ENCODE measurements at regions not wholly inside any gene's neighbourhood (a gene's known extent, or its start where the extent isn't known, plus 50 kb on each side); places are given as distances from the start of the nearest gene placed in this dataset.

DNA sequence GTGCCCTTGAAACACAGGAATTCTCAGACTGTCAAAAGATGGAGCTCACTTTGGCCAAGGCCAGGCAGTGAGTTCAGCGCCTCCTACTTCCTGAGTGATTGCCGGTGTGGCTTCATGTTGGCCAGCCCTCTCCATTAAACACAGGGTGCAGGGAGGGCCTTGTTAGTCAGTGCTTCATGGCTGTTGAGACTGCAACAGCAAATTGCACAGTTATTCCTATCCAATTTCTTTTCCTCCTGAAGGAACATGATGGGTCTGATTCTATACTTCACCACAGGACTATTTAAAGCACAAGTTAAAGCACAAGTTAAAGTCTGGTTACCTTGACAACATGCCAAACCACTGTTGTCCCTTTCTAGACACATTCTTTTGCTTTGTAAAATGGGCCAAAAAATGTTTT is 156.6 kb downstream of the SIPA1L2 start:
- Histone ChIP-seq H3K4me2 (ENCODE audit: low read length) (no peak overlapping the region), H3K9me3 (ENCODE audit: control insufficient read depth, insufficient read depth, low read length) (no peaks in the 10 kb centered on the region)

DNA sequence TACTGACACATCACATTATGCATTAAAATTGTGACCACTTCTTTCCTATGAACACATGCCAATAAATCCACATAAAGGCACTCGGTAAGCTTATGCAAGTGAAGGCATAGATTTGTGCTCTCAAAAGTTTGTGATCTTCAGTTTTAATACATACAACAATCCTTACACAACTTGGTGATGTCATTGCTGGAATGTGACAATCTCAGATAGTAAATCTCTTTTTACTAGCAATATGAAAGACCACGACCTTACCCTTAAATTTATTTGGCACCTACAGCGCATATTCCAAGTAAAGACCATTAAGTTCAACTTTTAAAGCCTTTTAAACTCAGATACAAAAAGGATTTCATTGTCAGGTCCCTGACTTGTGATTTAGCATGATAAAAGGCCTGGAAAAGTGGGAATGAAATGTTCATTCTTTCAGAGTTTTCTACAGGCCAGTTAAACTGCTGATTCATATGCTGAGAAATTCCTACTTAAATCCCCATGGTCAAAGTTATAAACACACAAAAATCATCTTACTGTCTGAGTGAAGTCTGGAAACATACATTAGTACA is 157.4 kb downstream of the SIPA1L2 start:
- H4K20me1 ChIP-seq (ENCODE audit: control insufficient read depth, insufficient read depth, low read depth, low read length), result no peaks in the 10 kb centered on the region
- H3K27me3 ChIP-seq (ENCODE audit: control insufficient read depth, low read length), result no peaks in the 10 kb centered on the region
- no peaks in the 10 kb centered on the region for H3K9me2 ChIP-seq (replicated peaks; ENCODE audit: control insufficient read depth, low read length)
- no peak overlapping the region for H3K27ac ChIP-seq (ENCODE audit: low read depth, low read length)
- TF ChIP-seq EZH2phosphoT487 (IDR thresholded peaks at IDR 0.05; ENCODE audit: borderline replicate concordance, low read length), result no peak
- TF ChIP-seq, protein P1, sequence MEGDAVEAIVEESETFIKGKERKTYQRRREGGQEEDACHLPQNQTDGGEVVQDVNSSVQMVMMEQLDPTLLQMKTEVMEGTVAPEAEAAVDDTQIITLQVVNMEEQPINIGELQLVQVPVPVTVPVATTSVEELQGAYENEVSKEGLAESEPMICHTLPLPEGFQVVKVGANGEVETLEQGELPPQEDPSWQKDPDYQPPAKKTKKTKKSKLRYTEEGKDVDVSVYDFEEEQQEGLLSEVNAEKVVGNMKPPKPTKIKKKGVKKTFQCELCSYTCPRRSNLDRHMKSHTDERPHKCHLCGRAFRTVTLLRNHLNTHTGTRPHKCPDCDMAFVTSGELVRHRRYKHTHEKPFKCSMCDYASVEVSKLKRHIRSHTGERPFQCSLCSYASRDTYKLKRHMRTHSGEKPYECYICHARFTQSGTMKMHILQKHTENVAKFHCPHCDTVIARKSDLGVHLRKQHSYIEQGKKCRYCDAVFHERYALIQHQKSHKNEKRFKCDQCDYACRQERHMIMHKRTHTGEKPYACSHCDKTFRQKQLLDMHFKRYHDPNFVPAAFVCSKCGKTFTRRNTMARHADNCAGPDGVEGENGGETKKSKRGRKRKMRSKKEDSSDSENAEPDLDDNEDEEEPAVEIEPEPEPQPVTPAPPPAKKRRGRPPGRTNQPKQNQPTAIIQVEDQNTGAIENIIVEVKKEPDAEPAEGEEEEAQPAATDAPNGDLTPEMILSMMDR (IDR thresholded peaks at IDR 0.05; ENCODE audit: low read depth, low read length, poor library complexity, severe bottlenecking), result no peak
- no peak overlapping the region for H3K4me3 ChIP-seq (ENCODE audit: low read length)
- no peaks in the 10 kb centered on the region for H3K4me1 ChIP-seq (ENCODE audit: control insufficient read depth, low read length)
- no peaks in the 10 kb centered on the region for H3F3A ChIP-seq (ENCODE audit: control insufficient read depth, insufficient read depth)
- H3K4me2 ChIP-seq (ENCODE audit: low read length), result no peak overlapping the region
- no peaks in the 10 kb centered on the region for H3K79me2 ChIP-seq (ENCODE audit: control insufficient read depth, low read length)
- no peaks in the 10 kb centered on the region for H3K9me3 ChIP-seq (ENCODE audit: control insufficient read depth, insufficient read depth, low read length)
- H3K36me3 ChIP-seq (ENCODE audit: control insufficient read depth, low read length), result no peaks in the 10 kb centered on the region

More for the DNA sequence above, 156.6 kb downstream of the SIPA1L2 start:
- Histone ChIP-seq H3K27ac (ENCODE audit: low read depth, low read length) (no peak overlapping the region), H3F3A (ENCODE audit: control insufficient read depth, insufficient read depth) (no peaks in the 10 kb centered on the region), H4K20me1 (ENCODE audit: control insufficient read depth, insufficient read depth, low read depth, low read length) (no peaks in the 10 kb centered on the region), H3K4me3 (ENCODE audit: low read length) (no peak overlapping the region), H3K4me1 (ENCODE audit: control insufficient read depth, low read length) (no peaks in the 10 kb centered on the region), H3K9me2 (replicated peaks; ENCODE audit: control insufficient read depth, low read length) (no peaks in the 10 kb centered on the region), H3K27me3 (ENCODE audit: control insufficient read depth, low read length) (no peaks in the 10 kb centered on the region), H3K79me2 (ENCODE audit: control insufficient read depth, low read length) (no peaks in the 10 kb centered on the region), H3K36me3 (ENCODE audit: control insufficient read depth, low read length) (no peaks in the 10 kb centered on the region)
- TF ChIP-seq, protein P1 (IDR thresholded peaks at IDR 0.05; ENCODE audit: low read depth, low read length, poor library complexity, severe bottlenecking), result no peak
- no peak for TF ChIP-seq EZH2phosphoT487 (IDR thresholded peaks at IDR 0.05; ENCODE audit: borderline replicate concordance, low read length)

DNA sequence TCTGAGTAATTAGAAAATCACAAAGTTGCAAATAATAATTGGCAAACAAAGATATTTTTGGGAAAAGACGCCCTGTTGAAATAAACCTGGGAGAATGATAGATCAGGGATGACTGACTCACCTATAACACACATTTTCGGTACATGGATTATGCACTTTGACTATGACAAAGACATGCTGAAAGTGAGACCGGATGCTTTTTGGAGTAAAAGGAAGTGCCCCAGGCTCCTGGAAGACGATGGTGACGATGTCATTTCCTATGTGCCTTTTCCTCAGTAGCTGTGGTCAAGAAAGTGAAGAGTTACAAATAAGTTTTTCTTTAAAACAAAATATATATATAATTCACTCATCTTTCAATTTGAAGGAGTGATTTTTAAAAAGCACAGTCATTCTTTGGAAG is 158.7 kb downstream of the SIPA1L2 start:
- no peaks in the 10 kb centered on the region for H3K9me3 ChIP-seq (ENCODE audit: control insufficient read depth, insufficient read depth, low read length)
- TF ChIP-seq EZH2phosphoT487 (IDR thresholded peaks at IDR 0.05; ENCODE audit: borderline replicate concordance, low read length), result no peak
- TF ChIP-seq, protein P1 (IDR thresholded peaks at IDR 0.05; ENCODE audit: low read depth, low read length, poor library complexity, severe bottlenecking), result no peak
- no peaks in the 10 kb centered on the region for H3K79me2 ChIP-seq (ENCODE audit: control insufficient read depth, low read length)
- no peaks in the 10 kb centered on the region for H3K9me2 ChIP-seq (replicated peaks; ENCODE audit: control insufficient read depth, low read length)
- no peaks in the 10 kb centered on the region for H3F3A ChIP-seq (ENCODE audit: control insufficient read depth, insufficient read depth)
- H3K4me3 ChIP-seq (ENCODE audit: low read length), result no peak overlapping the region
- no peaks in the 10 kb centered on the region for H4K20me1 ChIP-seq (ENCODE audit: control insufficient read depth, insufficient read depth, low read depth, low read length)
- H3K27ac ChIP-seq (ENCODE audit: low read depth, low read length), result no peak overlapping the region
- no peaks in the 10 kb centered on the region for H3K4me1 ChIP-seq (ENCODE audit: control insufficient read depth, low read length)
- H3K4me2 ChIP-seq (ENCODE audit: low read length), result no peak overlapping the region
- H3K36me3 ChIP-seq (ENCODE audit: control insufficient read depth, low read length), result no peaks in the 10 kb centered on the region
- H3K27me3 ChIP-seq (ENCODE audit: control insufficient read depth, low read length), result no peaks in the 10 kb centered on the region

All from DOHH2 (cell line).